Panc1 (cell line): ENCODE measurements at regions not wholly inside any gene's neighbourhood (a gene's known extent, or its start where the extent isn't known, plus 50 kb on each side); places are given as distances from the start of the nearest gene placed in this dataset.

Source experiments
- ATAC-seq: fragments of 200-7000 bp; cut with Tn5 transposase; 2 replicates; pipeline ENCODE4 v1.9.1; 2020; ENCODE audit warnings: mild to moderate bottlenecking, moderate library complexity
- BruUV-seq: library from RNA; stranded (reverse); fragments of 400-500 nt; replicated peaks from 2 replicates; lab custom pipeline; 2021; lab: Mats Ljungman, UMichigan
- CTCF ChIA-PET: fragments of 300-600 bp; sonication (Branson Sonifier 250); formaldehyde crosslinking; loops from one replicate; lab custom pipeline; 2022; ENCODE audit warnings: antibody characterized with exemption; lab: Charles Lee
- POLR2A ChIA-PET: fragments of 300-600 bp; sonication (Branson Sonifier 250); formaldehyde crosslinking; loops from one replicate; lab custom pipeline; 2022; ENCODE audit warnings: antibody characterized with exemption; lab: Charles Lee
- DNase-seq: peaks from one replicate; pipeline ENCODE4 v3.0.0-alpha.2; 2010; ENCODE audit warnings: low read depth, low spot score
- H3K27ac ChIP-seq: 2 replicates; pipeline ENCODE4 v1.5.1; 2011; ENCODE audit warnings: mild to moderate bottlenecking, low read length, inconsistent platforms
- H3K27me3 ChIP-seq: fragments of 200-500 bp; sonication (Bioruptor generic); 2 replicates; pipeline ENCODE4 v1.6.0; 2014; ENCODE audit warnings: low read length, inconsistent platforms; ENCODE audit not compliant: control insufficient read depth, insufficient read depth
- H3K36me3 ChIP-seq: fragments of 200-500 bp; sonication (Bioruptor generic); 2 replicates; pipeline ENCODE4 v1.5.1; 2014; ENCODE audit warnings: inconsistent platforms, mild to moderate bottlenecking, low read length, moderate library complexity; ENCODE audit not compliant: control insufficient read depth, insufficient read depth
- H3K4me1 ChIP-seq: 2 replicates; pipeline ENCODE4 v1.5.1; 2011; ENCODE audit warnings: inconsistent platforms, mild to moderate bottlenecking, low read length, moderate library complexity; ENCODE audit not compliant: control insufficient read depth, insufficient read depth
- H3K4me3 ChIP-seq, 2 experiments: 2 replicates each; pipeline ENCODE4 v1.5.1; 2011 to 2012; ENCODE audit warnings: low read depth in 2 of 2, low read length in 2 of 2, mild to moderate bottlenecking in 2 of 2, inconsistent platforms in 1 of 2, moderate library complexity in 1 of 2
- H3K9me3 ChIP-seq: fragments of 200-500 bp; sonication (Bioruptor generic); 2 replicates; pipeline ENCODE4 v1.5.1; 2014; ENCODE audit warnings: low read depth, mild to moderate bottlenecking, inconsistent platforms, low read length, moderate library complexity; ENCODE audit not compliant: control insufficient read depth, insufficient read depth
- POLR2AphosphoS5 ChIP-seq: IDR thresholded peaks from 2 replicates; pipeline ENCODE4 v1.6.1; 2012; ENCODE audit warnings: mild to moderate bottlenecking, low read depth, low read length, moderate library complexity
- SIN3A ChIP-seq: IDR thresholded peaks from 2 replicates; pipeline ENCODE4 v1.6.1; 2012; ENCODE audit warnings: low read depth, mild to moderate bottlenecking, low read length, moderate library complexity, borderline replicate concordance; ENCODE audit not compliant: insufficient read depth
- TCF7L2 ChIP-seq: IDR thresholded peaks from 2 replicates; pipeline ENCODE4 v1.6.1; 2011; ENCODE audit warnings: mild to moderate bottlenecking, low read depth, low read length, inconsistent platforms
- in situ Hi-C: cut with HindIII; loops from 2 replicates; pipeline ENCODE4 v1.10.0; 2016; ENCODE audit warnings: low sequenced_read_pairs, low pct_unique_long_range_greater_than_20kb
- intact Hi-C: fragments of 100-400 bp; cut with micrococcal nuclease; formaldehyde crosslinking; loops from one replicate; pipeline ENCODE4 v1.10.0; 2022; ENCODE audit not compliant: unreplicated experiment
- TF ChIP-seq, protein P1 (sequence below): fragments of 450-650 bp; IDR thresholded peaks from 2 replicates; pipeline ENCODE4 v1.5.1; 2017; ENCODE audit warnings: mild to moderate bottlenecking
- TF ChIP-seq, protein P2 (sequence below), 2 experiments: IDR thresholded peaks; 2 replicates each; pipeline ENCODE4 v1.6.1; 2011 to 2012; ENCODE audit warnings: low read depth in 2 of 2, control low read depth in 1 of 2, low read length in 1 of 2, mild to moderate bottlenecking in 1 of 2, moderate library complexity in 1 of 2; ENCODE audit not compliant: insufficient read depth in 1 of 2

DNA sequence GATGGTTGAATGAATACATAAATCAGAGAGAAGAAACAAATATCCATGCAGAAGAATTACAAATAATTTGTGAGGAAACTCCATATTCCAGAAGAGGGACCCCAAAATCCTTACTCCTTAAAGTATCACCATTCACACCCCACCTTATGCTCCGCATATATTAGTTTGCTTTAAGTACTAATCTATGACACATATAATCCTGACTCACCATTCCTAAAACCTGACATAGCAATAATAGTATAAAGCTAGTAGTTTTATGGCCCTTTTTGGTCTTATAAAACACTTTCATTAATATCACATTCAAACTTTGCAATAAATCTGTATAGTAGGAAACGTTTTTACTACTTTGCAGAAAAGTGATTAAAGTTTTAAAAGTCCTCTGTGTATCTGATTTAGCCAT is 719.0 kb upstream of the SLC39A10 start:
- ATAC-seq, result no peak

DNA sequence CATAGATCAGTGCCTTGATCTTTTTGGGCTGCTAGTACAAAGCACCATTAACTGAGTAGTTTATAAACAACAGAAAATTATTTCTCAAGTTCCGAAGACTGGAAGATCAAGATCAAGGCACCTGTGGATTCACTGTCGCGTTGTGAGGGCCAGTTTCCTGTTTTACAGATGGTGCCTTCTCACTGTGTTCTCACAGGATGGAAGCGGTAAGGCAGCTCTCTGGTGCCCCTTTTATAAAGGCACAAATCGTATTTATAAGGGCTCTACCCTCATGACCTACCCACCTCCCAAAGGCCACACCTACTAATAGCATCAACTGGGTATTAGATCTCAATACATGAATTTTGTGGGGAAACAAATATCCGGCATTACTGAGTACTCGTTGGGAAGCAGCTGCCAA is 729.5 kb upstream of the SLC39A10 start:
- no peaks in the 10 kb centered on the region for H3K27me3 ChIP-seq
- no peak for ATAC-seq

More for the DNA sequence above, 719.0 kb upstream of the SLC39A10 start:
- H3K9me3 ChIP-seq, result no peaks in the 10 kb centered on the region
- no peaks in the 10 kb centered on the region for H3K27me3 ChIP-seq
- POLR2A ChIA-PET, result no interaction called here
- no TSS peak for BruUV-seq
- in situ Hi-C loops, result no loop called here
- H3K4me1 ChIP-seq, result no peaks in the 10 kb centered on the region
- intact Hi-C loops, result no loop called here
- CTCF ChIA-PET, result no interaction called here
- no peak overlapping the region for H3K4me3 ChIP-seq
- H3K27ac ChIP-seq, result no peak overlapping the region
- no peak for DNase-seq
- no peak for TF ChIP-seq POLR2AphosphoS5
- TF ChIP-seq, protein P1, sequence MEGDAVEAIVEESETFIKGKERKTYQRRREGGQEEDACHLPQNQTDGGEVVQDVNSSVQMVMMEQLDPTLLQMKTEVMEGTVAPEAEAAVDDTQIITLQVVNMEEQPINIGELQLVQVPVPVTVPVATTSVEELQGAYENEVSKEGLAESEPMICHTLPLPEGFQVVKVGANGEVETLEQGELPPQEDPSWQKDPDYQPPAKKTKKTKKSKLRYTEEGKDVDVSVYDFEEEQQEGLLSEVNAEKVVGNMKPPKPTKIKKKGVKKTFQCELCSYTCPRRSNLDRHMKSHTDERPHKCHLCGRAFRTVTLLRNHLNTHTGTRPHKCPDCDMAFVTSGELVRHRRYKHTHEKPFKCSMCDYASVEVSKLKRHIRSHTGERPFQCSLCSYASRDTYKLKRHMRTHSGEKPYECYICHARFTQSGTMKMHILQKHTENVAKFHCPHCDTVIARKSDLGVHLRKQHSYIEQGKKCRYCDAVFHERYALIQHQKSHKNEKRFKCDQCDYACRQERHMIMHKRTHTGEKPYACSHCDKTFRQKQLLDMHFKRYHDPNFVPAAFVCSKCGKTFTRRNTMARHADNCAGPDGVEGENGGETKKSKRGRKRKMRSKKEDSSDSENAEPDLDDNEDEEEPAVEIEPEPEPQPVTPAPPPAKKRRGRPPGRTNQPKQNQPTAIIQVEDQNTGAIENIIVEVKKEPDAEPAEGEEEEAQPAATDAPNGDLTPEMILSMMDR, result no peak
- TF ChIP-seq TCF7L2, result no peak
- TF ChIP-seq, protein P2, sequence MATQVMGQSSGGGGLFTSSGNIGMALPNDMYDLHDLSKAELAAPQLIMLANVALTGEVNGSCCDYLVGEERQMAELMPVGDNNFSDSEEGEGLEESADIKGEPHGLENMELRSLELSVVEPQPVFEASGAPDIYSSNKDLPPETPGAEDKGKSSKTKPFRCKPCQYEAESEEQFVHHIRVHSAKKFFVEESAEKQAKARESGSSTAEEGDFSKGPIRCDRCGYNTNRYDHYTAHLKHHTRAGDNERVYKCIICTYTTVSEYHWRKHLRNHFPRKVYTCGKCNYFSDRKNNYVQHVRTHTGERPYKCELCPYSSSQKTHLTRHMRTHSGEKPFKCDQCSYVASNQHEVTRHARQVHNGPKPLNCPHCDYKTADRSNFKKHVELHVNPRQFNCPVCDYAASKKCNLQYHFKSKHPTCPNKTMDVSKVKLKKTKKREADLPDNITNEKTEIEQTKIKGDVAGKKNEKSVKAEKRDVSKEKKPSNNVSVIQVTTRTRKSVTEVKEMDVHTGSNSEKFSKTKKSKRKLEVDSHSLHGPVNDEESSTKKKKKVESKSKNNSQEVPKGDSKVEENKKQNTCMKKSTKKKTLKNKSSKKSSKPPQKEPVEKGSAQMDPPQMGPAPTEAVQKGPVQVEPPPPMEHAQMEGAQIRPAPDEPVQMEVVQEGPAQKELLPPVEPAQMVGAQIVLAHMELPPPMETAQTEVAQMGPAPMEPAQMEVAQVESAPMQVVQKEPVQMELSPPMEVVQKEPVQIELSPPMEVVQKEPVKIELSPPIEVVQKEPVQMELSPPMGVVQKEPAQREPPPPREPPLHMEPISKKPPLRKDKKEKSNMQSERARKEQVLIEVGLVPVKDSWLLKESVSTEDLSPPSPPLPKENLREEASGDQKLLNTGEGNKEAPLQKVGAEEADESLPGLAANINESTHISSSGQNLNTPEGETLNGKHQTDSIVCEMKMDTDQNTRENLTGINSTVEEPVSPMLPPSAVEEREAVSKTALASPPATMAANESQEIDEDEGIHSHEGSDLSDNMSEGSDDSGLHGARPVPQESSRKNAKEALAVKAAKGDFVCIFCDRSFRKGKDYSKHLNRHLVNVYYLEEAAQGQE (IDR thresholded peaks at IDR 0.05; ENCODE audit: insufficient read depth in 1 of 2, low read depth in 2 of 2, low read length in 1 of 2), result no peak
- TF ChIP-seq SIN3A, result no peak
- no peaks in the 10 kb centered on the region for H3K36me3 ChIP-seq

More for the DNA sequence above, 729.5 kb upstream of the SLC39A10 start:
- no TSS peak for BruUV-seq
- ChIA-PET POLR2A (no interaction called here), CTCF (no interaction called here)
- in situ Hi-C loops (no loop called here), intact Hi-C loops (no loop called here)
- Histone ChIP-seq H3K36me3 (no peaks in the 10 kb centered on the region), H3K4me3 (no peak overlapping the region), H3K9me3 (no peaks in the 10 kb centered on the region), H3K4me1 (no peaks in the 10 kb centered on the region), H3K27ac (no peak overlapping the region)
- no peak for DNase-seq
- TF ChIP-seq SIN3A (no peak), TCF7L2 (no peak), POLR2AphosphoS5 (no peak)
- TF ChIP-seq, protein P1, result no peak
- TF ChIP-seq, protein P2 (IDR thresholded peaks at IDR 0.05; ENCODE audit: insufficient read depth in 1 of 2, low read depth in 2 of 2, low read length in 1 of 2), result no peak
